PC-9 (cell line): ENCODE measurements at regions not wholly inside any gene's neighbourhood (a gene's known extent, or its start where the extent isn't known, plus 50 kb on each side); places are given as distances from the start of the nearest gene placed in this dataset.

Source experiments
- BruUV-seq: library from RNA; stranded (reverse); fragments of 400-500 nt; replicated peaks from 2 replicates; lab custom pipeline; 2021; lab: Mats Ljungman, UMichigan
- CTCF ChIA-PET: fragments of 300-600 bp; sonication (Branson Sonifier 250); formaldehyde crosslinking; loops from one replicate; lab custom pipeline; 2022; ENCODE audit warnings: antibody characterized with exemption; lab: Charles Lee
- POLR2A ChIA-PET: fragments of 300-600 bp; sonication (Branson Sonifier 250); formaldehyde crosslinking; loops from one replicate; lab custom pipeline; 2022; ENCODE audit warnings: antibody characterized with exemption; ENCODE audit not compliant: unreplicated experiment; lab: Charles Lee
- DNase-seq, 2 experiments: peaks; one replicate each; pipeline versions ENCODE4 v3.0.0 to v3.0.0-alpha.2; 2015 to 2022; ENCODE audit warnings: mixed read lengths in 1 of 2
- H2AFZ ChIP-seq: fragments of 200-600 bp; sonication (generic); 2 replicates; pipeline ENCODE4 v1.8.1; 2017; ENCODE audit warnings: antibody characterized with exemption
- H3F3A ChIP-seq: fragments of 200-600 bp; sonication (generic); 2 replicates; pipeline ENCODE4 v1.8.1; 2017; ENCODE audit warnings: antibody characterized with exemption, mild to moderate bottlenecking, low read depth; ENCODE audit not compliant: insufficient read depth
- H3K27ac ChIP-seq: fragments of 200-600 bp; sonication (generic); 2 replicates; pipeline ENCODE4 v1.6.1; 2016; ENCODE audit warnings: mixed run types
- H3K27me3 ChIP-seq: fragments of 200-600 bp; sonication (generic); 2 replicates; pipeline ENCODE4 v1.6.1; 2016; ENCODE audit warnings: low read depth, mixed run types; ENCODE audit not compliant: insufficient read depth
- H3K36me3 ChIP-seq: fragments of 200-600 bp; sonication (generic); 2 replicates; pipeline ENCODE4 v1.6.1; 2016; ENCODE audit warnings: low read depth, mixed run types
- H3K4me1 ChIP-seq: fragments of 200-600 bp; sonication (generic); replicated peaks from 2 replicates; pipeline ENCODE4 v1.6.1; 2016; ENCODE audit warnings: mixed run types; ENCODE audit not compliant: insufficient read depth
- H3K4me2 ChIP-seq: fragments of 200-600 bp; sonication (generic); 2 replicates; pipeline ENCODE4 v1.6.1; 2017; ENCODE audit warnings: mixed run types
- H3K4me3 ChIP-seq: fragments of 200-600 bp; sonication (generic); 2 replicates; pipeline ENCODE4 v1.6.1; 2016; ENCODE audit warnings: mixed run types
- H3K79me2 ChIP-seq: fragments of 200-600 bp; sonication (generic); 2 replicates; pipeline ENCODE4 v1.6.1; 2017; ENCODE audit warnings: low read depth, mixed run types
- H3K9me2 ChIP-seq: fragments of 200-600 bp; sonication (generic); 2 replicates; pipeline ENCODE4 v1.8.1; 2017; ENCODE audit warnings: mild to moderate bottlenecking; ENCODE audit not compliant: insufficient read depth
- H3K9me3 ChIP-seq: fragments of 200-600 bp; sonication (generic); 2 replicates; pipeline ENCODE4 v1.8.1; 2016; ENCODE audit warnings: low read depth; ENCODE audit not compliant: insufficient read depth
- H4K20me1 ChIP-seq: fragments of 200-600 bp; sonication (generic); 2 replicates; pipeline ENCODE4 v1.8.1; 2017; ENCODE audit not compliant: insufficient read depth
- CTCF ChIP-seq: fragments of 200-600 bp; sonication (generic); conservative IDR thresholded peaks from 2 replicates; pipeline ENCODE4 v1.6.1; 2017; ENCODE audit warnings: mixed run types, antibody characterized with exemption, mild to moderate bottlenecking, moderate library complexity
- EZH2 ChIP-seq: fragments of 200-600 bp; sonication (generic); IDR thresholded peaks from 2 replicates; pipeline ENCODE4 v1.8.0; 2017; ENCODE audit warnings: antibody characterized with exemption, low read depth
- intact Hi-C: fragments of 100-400 bp; cut with micrococcal nuclease; formaldehyde crosslinking; loops from one replicate; pipeline ENCODE4 v1.10.0; 2022; ENCODE audit not compliant: unreplicated experiment

- Histone ChIP-seq H3K9me3 (no peaks in the 10 kb centered on the region), H3K27ac (no peak overlapping the region), H3K4me3 (no peak overlapping the region), H3K27me3 (no peaks in the 10 kb centered on the region), H3F3A (no peaks in the 10 kb centered on the region), H3K9me2 (no peaks in the 10 kb centered on the region), H2AFZ (no peak overlapping the region), H3K4me1 (no peaks in the 10 kb centered on the region), H3K36me3 (no peaks in the 10 kb centered on the region), H3K4me2 (no peak overlapping the region), H3K79me2 (no peaks in the 10 kb centered on the region), H4K20me1 (no peaks in the 10 kb centered on the region)
- no TSS peak for BruUV-seq
- no peak for TF ChIP-seq CTCF
- TF ChIP-seq EZH2: no peak
- ChIA-PET CTCF (no interaction called here), POLR2A (no interaction called here)
- intact Hi-C loops: no loop called here
- DNase-seq: no peak
Measured at GRCh38 chr1:143611159-143611558, 360.6 kb downstream of the FAM72C start.

- Histone ChIP-seq H3K4me1 (no peaks in the 10 kb centered on the region), H3K27ac (no peak overlapping the region), H3K36me3 (no peaks in the 10 kb centered on the region), H3K9me3 (no peaks in the 10 kb centered on the region), H3F3A (no peaks in the 10 kb centered on the region), H3K4me2 (no peak overlapping the region), H2AFZ (no peak overlapping the region), H3K27me3 (no peaks in the 10 kb centered on the region), H3K4me3 (no peak overlapping the region), H3K9me2 (no peaks in the 10 kb centered on the region), H3K79me2 (no peaks in the 10 kb centered on the region), H4K20me1 (no peaks in the 10 kb centered on the region)
- no peak for DNase-seq
- TF ChIP-seq EZH2: no peak
- BruUV-seq: no TSS peak
- intact Hi-C loops: no loop called here
- ChIA-PET POLR2A (no interaction called here), CTCF (no interaction called here)
Measured at GRCh38 chr1:143610196-143610595, 361.6 kb downstream of the FAM72C start.

GRCh38 chr1:143604887-143605286, 366.9 kb downstream of the FAM72C start:
- no TSS peak for BruUV-seq
- no peak overlapping the region for H3K27ac ChIP-seq
- intact Hi-C loops: no loop called here
- no peaks in the 10 kb centered on the region for H3K9me3 ChIP-seq
- no peaks in the 10 kb centered on the region for H4K20me1 ChIP-seq
- ChIA-PET POLR2A (no interaction called here), CTCF (no interaction called here)
- H3K27me3 ChIP-seq: no peaks in the 10 kb centered on the region
- no peak for TF ChIP-seq EZH2
- TF ChIP-seq CTCF: no peak
- H3K36me3 ChIP-seq: no peaks in the 10 kb centered on the region
- no peaks in the 10 kb centered on the region for H3F3A ChIP-seq
- H3K9me2 ChIP-seq: no peaks in the 10 kb centered on the region
- no peak overlapping the region for H2AFZ ChIP-seq
- no peaks in the 10 kb centered on the region for H3K79me2 ChIP-seq
- DNase-seq: no peak
- H3K4me2 ChIP-seq: no peak overlapping the region
- no peaks in the 10 kb centered on the region for H3K4me1 ChIP-seq
- no peak overlapping the region for H3K4me3 ChIP-seq

GRCh38 chr1:143584508-143584907, 387.3 kb downstream of the FAM72C start:
- H3K4me1 ChIP-seq: no peaks in the 10 kb centered on the region
- CTCF ChIA-PET: no interaction called here
- H3K27me3 ChIP-seq: no peaks in the 10 kb centered on the region
- H3K79me2 ChIP-seq: no peaks in the 10 kb centered on the region
- no peaks in the 10 kb centered on the region for H3F3A ChIP-seq
- no peaks in the 10 kb centered on the region for H3K9me3 ChIP-seq
- H3K4me2 ChIP-seq: no peak overlapping the region
- H4K20me1 ChIP-seq: no peaks in the 10 kb centered on the region
- DNase-seq: no peak
- TF ChIP-seq CTCF: no peak
- TF ChIP-seq EZH2: no peak
- no peak overlapping the region for H3K27ac ChIP-seq
- no peaks in the 10 kb centered on the region for H3K36me3 ChIP-seq
- H3K9me2 ChIP-seq: no peaks in the 10 kb centered on the region
- no peak overlapping the region for H2AFZ ChIP-seq
- POLR2A ChIA-PET: no interaction called here
- intact Hi-C loops: no loop called here
- BruUV-seq: no TSS peak
- no peak overlapping the region for H3K4me3 ChIP-seq
